Caco-2 (cell line): ENCODE measurements at regions not wholly inside any gene's neighbourhood (a gene's known extent, or its start where the extent isn't known, plus 50 kb on each side); places are given as distances from the start of the nearest gene placed in this dataset.

Experiments
- BruUV-seq: library from RNA; stranded (reverse); fragments of 400-500 nt; replicated peaks from 2 replicates; lab custom pipeline; 2021; lab: Mats Ljungman, UMichigan
- CTCF ChIA-PET: fragments of 300-600 bp; sonication (Branson Sonifier 250); formaldehyde crosslinking; loops from one replicate; lab custom pipeline; 2022; ENCODE audit warnings: antibody characterized with exemption; lab: Charles Lee
- POLR2A ChIA-PET: fragments of 300-600 bp; sonication (Branson Sonifier 250); formaldehyde crosslinking; loops from one replicate; lab custom pipeline; 2022; ENCODE audit warnings: antibody characterized with exemption; lab: Charles Lee
- DNase-seq, 2 experiments: peaks; one replicate each; pipeline versions ENCODE4 v3.0.0 to v3.0.0-alpha.2; 2020 to 2022
- H3K27me3 ChIP-seq: replicated peaks from 2 replicates; pipeline ENCODE4 v1.6.0; 2011; ENCODE audit warnings: low read length; ENCODE audit not compliant: control insufficient read depth, insufficient read depth
- H3K36me3 ChIP-seq: 2 replicates; pipeline ENCODE4 v1.5.1; 2011; ENCODE audit warnings: low read length; ENCODE audit not compliant: control insufficient read depth, insufficient read depth
- H3K4me1 ChIP-seq: fragments of 250-450 bp; sonication (Bioruptor Pico); 2 replicates; pipeline ENCODE4 v1.5.1; 2020; ENCODE audit warnings: mild to moderate bottlenecking
- H3K4me3 ChIP-seq: 2 replicates; pipeline ENCODE4 v1.5.1; 2011; ENCODE audit warnings: low read depth, mild to moderate bottlenecking, control low read depth, low read length
- H3K9me3 ChIP-seq: fragments of 250-450 bp; sonication (Bioruptor Pico); 2 replicates; pipeline ENCODE4 v1.5.1; 2020; ENCODE audit warnings: mild to moderate bottlenecking, moderate library complexity
- H3K27ac Mint-ChIP-seq: one replicate; pipeline ENCODE4 v1.8.0; 2022; ENCODE audit warnings: mixed read lengths; ENCODE audit not compliant: unreplicated experiment
- H3K27me3 Mint-ChIP-seq: one replicate; pipeline ENCODE4 v1.8.0; 2022; ENCODE audit warnings: mixed read lengths; ENCODE audit not compliant: insufficient read depth, unreplicated experiment
- H3K36me3 Mint-ChIP-seq: one replicate; pipeline ENCODE4 v1.8.0; 2022; ENCODE audit warnings: mild to moderate bottlenecking, mixed read lengths; ENCODE audit not compliant: insufficient read depth, unreplicated experiment
- H3K4me1 Mint-ChIP-seq: one replicate; pipeline ENCODE4 v1.8.0; 2022; ENCODE audit warnings: low read depth, mixed read lengths; ENCODE audit not compliant: unreplicated experiment
- H3K4me3 Mint-ChIP-seq: one replicate; pipeline ENCODE4 v1.8.0; 2022; ENCODE audit warnings: mild to moderate bottlenecking, moderate library complexity, mixed read lengths; ENCODE audit not compliant: unreplicated experiment
- H3K9me3 Mint-ChIP-seq: one replicate; pipeline ENCODE4 v1.8.0; 2022; ENCODE audit warnings: mixed read lengths; ENCODE audit not compliant: unreplicated experiment
- intact Hi-C: fragments of 100-400 bp; cut with micrococcal nuclease; formaldehyde crosslinking; loops from one replicate; pipeline ENCODE4 v1.10.0; 2022; ENCODE audit not compliant: unreplicated experiment
- TF ChIP-seq, protein P1 (sequence below), 2 experiments: fragments of 200-600 bp in 1 of 2; IDR thresholded peaks; 1 replicate in 1 of 2; 2 replicates in 1 of 2; pipeline versions ENCODE4 v1.5.1 to v1.8.0; 2011 to 2022; ENCODE audit warnings: antibody characterized with exemption in 1 of 2, control low read depth in 1 of 2, inconsistent platforms in 1 of 2, low read depth in 1 of 2, low read length in 1 of 2, mild to moderate bottlenecking in 1 of 2, moderate library complexity in 1 of 2; ENCODE audit not compliant: insufficient read depth in 1 of 2, severe bottlenecking in 1 of 2, unreplicated experiment in 1 of 2

DNA sequence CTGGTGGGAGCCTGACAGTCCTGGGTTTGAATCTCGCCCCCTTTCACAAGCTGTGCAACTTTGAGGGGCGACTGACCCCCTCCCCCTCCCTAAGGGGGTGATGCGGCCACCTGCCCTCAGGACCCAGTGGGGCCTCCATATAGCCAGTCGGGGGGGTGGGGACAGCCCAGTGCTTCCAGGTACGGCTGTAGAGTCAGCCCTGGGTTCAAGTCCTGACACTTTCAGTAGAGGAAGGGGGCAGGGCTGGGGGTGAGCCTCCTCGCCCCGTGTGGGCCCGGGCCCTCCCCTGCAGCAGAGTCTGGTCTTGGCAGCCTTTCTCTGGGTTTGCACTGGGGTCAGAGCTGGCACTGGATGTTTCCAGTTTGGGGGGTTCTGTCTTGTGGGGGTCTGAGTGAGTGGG is 216.3 kb downstream of the C9orf50 start:
- no peaks in the 10 kb centered on the region for H3K9me3 ChIP-seq
- Mint-ChIP-seq H3K27me3 (no peaks in the 10 kb centered on the region), H3K4me1 (peaks cover 16% of the 10 kb centered on the region), H3K36me3 (no peaks in the 10 kb centered on the region), H3K9me3 (no peaks in the 10 kb centered on the region), H3K27ac (no peak overlapping the region), H3K4me3 (no peak overlapping the region)
- intact Hi-C loops, result no loop called here
- CTCF ChIA-PET, result interaction anchor here (0.9 kb wide), 1 partner anchor 21 kb away, joined by 4 read pairs; no protein-coding TSS in a partner anchor
- TF ChIP-seq, protein P1, sequence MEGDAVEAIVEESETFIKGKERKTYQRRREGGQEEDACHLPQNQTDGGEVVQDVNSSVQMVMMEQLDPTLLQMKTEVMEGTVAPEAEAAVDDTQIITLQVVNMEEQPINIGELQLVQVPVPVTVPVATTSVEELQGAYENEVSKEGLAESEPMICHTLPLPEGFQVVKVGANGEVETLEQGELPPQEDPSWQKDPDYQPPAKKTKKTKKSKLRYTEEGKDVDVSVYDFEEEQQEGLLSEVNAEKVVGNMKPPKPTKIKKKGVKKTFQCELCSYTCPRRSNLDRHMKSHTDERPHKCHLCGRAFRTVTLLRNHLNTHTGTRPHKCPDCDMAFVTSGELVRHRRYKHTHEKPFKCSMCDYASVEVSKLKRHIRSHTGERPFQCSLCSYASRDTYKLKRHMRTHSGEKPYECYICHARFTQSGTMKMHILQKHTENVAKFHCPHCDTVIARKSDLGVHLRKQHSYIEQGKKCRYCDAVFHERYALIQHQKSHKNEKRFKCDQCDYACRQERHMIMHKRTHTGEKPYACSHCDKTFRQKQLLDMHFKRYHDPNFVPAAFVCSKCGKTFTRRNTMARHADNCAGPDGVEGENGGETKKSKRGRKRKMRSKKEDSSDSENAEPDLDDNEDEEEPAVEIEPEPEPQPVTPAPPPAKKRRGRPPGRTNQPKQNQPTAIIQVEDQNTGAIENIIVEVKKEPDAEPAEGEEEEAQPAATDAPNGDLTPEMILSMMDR (IDR thresholded peaks at IDR 0.05; ENCODE audit: insufficient read depth in 1 of 2, low read depth in 1 of 2, low read length in 1 of 2, severe bottlenecking in 1 of 2, unreplicated experiment in 1 of 2), result no peak
- no peaks in the 10 kb centered on the region for H3K36me3 ChIP-seq
- no TSS peak for BruUV-seq
- H3K27me3 ChIP-seq, result no peaks in the 10 kb centered on the region
- DNase-seq, result no peak
- H3K4me3 ChIP-seq, result no peak overlapping the region
- peaks cover 24% of the 10 kb centered on the region; the same call in 1 of the 2 replicates for H3K4me1 ChIP-seq
- POLR2A ChIA-PET, result no interaction called here

- Histone ChIP-seq H3K36me3 (no peaks in the 10 kb centered on the region), H3K27me3 (no peaks in the 10 kb centered on the region), H3K9me3 (no peaks in the 10 kb centered on the region), H3K4me3 (no peak overlapping the region), H3K4me1 (peaks cover 24% of the 10 kb centered on the region; the same call in 1 of the 2 replicates)
- POLR2A ChIA-PET, result no interaction called here
- CTCF ChIA-PET, result interaction anchor here (0.5 kb wide), 1 partner anchor 81 kb away, joined by 3 read pairs; no protein-coding TSS in a partner anchor
- H3K36me3 Mint-ChIP-seq, result no peaks in the 10 kb centered on the region
- H3K4me1 Mint-ChIP-seq, result peaks cover 16% of the 10 kb centered on the region
- H3K9me3 Mint-ChIP-seq, result no peaks in the 10 kb centered on the region
- H3K27ac Mint-ChIP-seq, result no peak overlapping the region
- intact Hi-C loops, result no loop called here
- TF ChIP-seq, protein P1 (IDR thresholded peaks at IDR 0.05; ENCODE audit: insufficient read depth in 1 of 2, low read depth in 1 of 2, low read length in 1 of 2, severe bottlenecking in 1 of 2, unreplicated experiment in 1 of 2), result no peak
- H3K27me3 Mint-ChIP-seq, result no peaks in the 10 kb centered on the region
- no peak for DNase-seq
- H3K4me3 Mint-ChIP-seq, result no peak overlapping the region
- no TSS peak for BruUV-seq
Observed at GRCh38 chr9:129403779-129404620, 216.9 kb downstream of the C9orf50 start.

DNA sequence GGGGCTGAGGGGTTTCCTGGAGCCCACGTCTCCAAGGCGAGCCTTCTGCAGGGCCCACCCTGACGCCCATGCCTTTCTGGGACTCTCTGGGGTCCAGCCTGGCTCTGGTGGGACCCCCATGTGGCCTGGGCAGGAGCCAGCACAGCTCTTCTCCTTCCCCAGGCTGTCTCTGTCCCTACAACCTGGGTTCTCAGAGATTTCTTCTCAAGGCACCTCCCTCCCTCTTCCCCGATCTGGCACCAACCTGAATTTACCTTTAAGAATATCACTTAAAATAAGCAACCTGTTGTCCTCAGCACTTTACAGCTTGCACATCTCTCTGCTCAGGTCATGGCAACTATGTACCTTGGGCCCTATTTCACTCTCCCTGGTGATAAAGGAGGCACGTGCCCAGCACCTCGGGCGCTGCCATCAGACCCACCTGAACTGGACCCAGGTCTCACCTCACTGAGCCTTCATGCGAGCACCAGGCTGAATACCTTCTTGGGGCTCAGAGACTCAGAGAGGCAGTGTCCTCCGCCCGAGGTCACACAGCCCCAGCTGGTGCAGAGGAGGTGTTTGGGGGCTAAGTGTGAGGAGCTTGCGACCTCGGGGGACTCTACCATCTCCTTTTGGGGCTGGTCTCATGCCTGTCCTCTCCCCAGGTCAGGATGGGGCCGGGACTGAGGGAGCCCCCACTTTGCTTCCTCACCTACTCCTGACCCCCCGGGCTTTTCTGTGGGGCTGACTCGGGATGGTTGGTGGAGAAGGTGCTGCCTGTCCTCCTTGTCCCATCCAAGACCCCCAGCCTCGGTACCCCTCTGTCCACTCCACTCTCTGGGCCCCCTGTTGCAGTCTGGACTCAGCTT is 217.7 kb downstream of the C9orf50 start:
- peak overlapping the region; percentile 29 for H3K27ac Mint-ChIP-seq
- peaks cover 22% of the 10 kb centered on the region; the same call in 1 of the 2 replicates for H3K4me1 ChIP-seq

More for the DNA sequence above, 217.7 kb downstream of the C9orf50 start:
- no peaks in the 10 kb centered on the region for H3K36me3 Mint-ChIP-seq
- no peaks in the 10 kb centered on the region for H3K9me3 ChIP-seq
- H3K27me3 Mint-ChIP-seq, result no peaks in the 10 kb centered on the region
- H3K4me1 Mint-ChIP-seq, result peaks cover 12% of the 10 kb centered on the region
- no peak overlapping the region for H3K4me3 ChIP-seq
- no peaks in the 10 kb centered on the region for H3K9me3 Mint-ChIP-seq
- no peaks in the 10 kb centered on the region for H3K36me3 ChIP-seq
- no peak overlapping the region for H3K4me3 Mint-ChIP-seq
- TF ChIP-seq, protein P1 (IDR thresholded peaks at IDR 0.05; ENCODE audit: insufficient read depth in 1 of 2, low read depth in 1 of 2, low read length in 1 of 2, severe bottlenecking in 1 of 2, unreplicated experiment in 1 of 2), result no peak
- no TSS peak for BruUV-seq
- no peak for DNase-seq
- CTCF ChIA-PET, result interaction anchor here (0.5 kb wide), 1 partner anchor 82 kb away, joined by 3 read pairs; no protein-coding TSS in a partner anchor
- intact Hi-C loops, result no loop called here
- H3K27me3 ChIP-seq, result no peaks in the 10 kb centered on the region
- POLR2A ChIA-PET, result no interaction called here
